ENCODE measurements at regions not wholly inside any gene's neighbourhood (a gene's known extent, or its start where the extent isn't known, plus 50 kb on each side); places are given as distances from the start of the nearest gene placed in this dataset.

- no peak overlapping the region for H3K27ac ChIP-seq (ENCODE audit: low read depth, low read length)
- no peaks in the 10 kb centered on the region for H3K4me1 ChIP-seq (ENCODE audit: control insufficient read depth, insufficient read depth, low read length)
- no peaks in the 10 kb centered on the region for H3K4me1 Mint-ChIP-seq
- no peak for DNase-seq
- no peak overlapping the region for H3K4me3 Mint-ChIP-seq
- no peaks in the 10 kb centered on the region for H3K36me3 Mint-ChIP-seq (ENCODE audit: low read depth)
- no peak for TF ChIP-seq CTCF (conservative IDR thresholded peaks at IDR 0.05)
- H3K27me3 ChIP-seq (ENCODE audit: control insufficient read depth, insufficient read depth, low read length, poor library complexity, severe bottlenecking): no peaks in the 10 kb centered on the region
- 40 to 54% methylated on average over 1 of the region's 3 CpGs for WGBS, 2 experiments (ENCODE audit: insufficient coverage in 1 of 2, insufficient read length in 1 of 2)
- H3K36me3 ChIP-seq (ENCODE audit: control insufficient read depth, insufficient read depth, low read length): no peaks in the 10 kb centered on the region
- no peak overlapping the region for H3K27ac Mint-ChIP-seq
- no peaks in the 10 kb centered on the region for H3K9me3 Mint-ChIP-seq
- H3K9me3 ChIP-seq (ENCODE audit: control insufficient read depth, low read length): peaks cover 31% of the 10 kb centered on the region
- H3K9ac ChIP-seq (ENCODE audit: extremely low read depth, low read length, poor library complexity, severe bottlenecking): no peak overlapping the region
- H3K27me3 Mint-ChIP-seq (ENCODE audit: insufficient read depth): peaks cover 2% of the 10 kb centered on the region
- no peak overlapping the region for H3K4me3 ChIP-seq (ENCODE audit: low read length)
Measured at GRCh38 chr9:102295188-102295587, 556.7 kb upstream of the GRIN3A start.

GRCh38 chr9:102273952-102274351 is 535.5 kb upstream of the GRIN3A start:
- Mint-ChIP-seq H3K36me3 (ENCODE audit: low read depth) (no peaks in the 10 kb centered on the region), H3K27me3 (ENCODE audit: insufficient read depth) (no peaks in the 10 kb centered on the region), H3K9me3 (peaks cover 2% of the 10 kb centered on the region), H3K4me3 (no peak overlapping the region), H3K4me1 (no peaks in the 10 kb centered on the region), H3K27ac (no peak overlapping the region)
- H3K9me3 ChIP-seq (ENCODE audit: control insufficient read depth, low read length): peaks cover 37% of the 10 kb centered on the region
- no peaks in the 10 kb centered on the region for H3K36me3 ChIP-seq (ENCODE audit: control insufficient read depth, insufficient read depth, low read length)
- TF ChIP-seq CTCF (conservative IDR thresholded peaks at IDR 0.05): no peak
- H3K4me1 ChIP-seq (ENCODE audit: control insufficient read depth, insufficient read depth, low read length): no peaks in the 10 kb centered on the region
- WGBS, 2 experiments (ENCODE audit: insufficient coverage in 1 of 2, insufficient read length in 1 of 2): 74% methylated on average over 2 of the region's 2 CpGs; no CpG with 5 or more reads in 1 of the 2 experiments
- H3K4me3 ChIP-seq (ENCODE audit: low read length): no peak overlapping the region
- DNase-seq: no peak
- no peaks in the 10 kb centered on the region for H3K27me3 ChIP-seq (ENCODE audit: control insufficient read depth, insufficient read depth, low read length, poor library complexity, severe bottlenecking)
- no peak overlapping the region for H3K27ac ChIP-seq (ENCODE audit: low read depth, low read length)
- no peak overlapping the region for H3K9ac ChIP-seq (ENCODE audit: extremely low read depth, low read length, poor library complexity, severe bottlenecking)

- Mint-ChIP-seq H3K4me1 (peaks cover 17% of the 10 kb centered on the region), H3K9me3 (no peaks in the 10 kb centered on the region), H3K4me3 (no peak overlapping the region), H3K27ac (no peak overlapping the region), H3K27me3 (ENCODE audit: insufficient read depth) (no peaks in the 10 kb centered on the region), H3K36me3 (ENCODE audit: low read depth) (no peaks in the 10 kb centered on the region)
- H3K27me3 ChIP-seq (ENCODE audit: control insufficient read depth, insufficient read depth, low read length, poor library complexity, severe bottlenecking): no peaks in the 10 kb centered on the region
- 75 to 76% methylated on average over 3 of the region's 3 CpGs for WGBS, 2 experiments (ENCODE audit: insufficient coverage in 1 of 2, insufficient read length in 1 of 2)
- DNase-seq: no peak
- H3K4me3 ChIP-seq (ENCODE audit: low read length): no peak overlapping the region
- H3K9ac ChIP-seq (ENCODE audit: extremely low read depth, low read length, poor library complexity, severe bottlenecking): no peak overlapping the region
- H3K27ac ChIP-seq (ENCODE audit: low read depth, low read length): no peak overlapping the region
- H3K36me3 ChIP-seq (ENCODE audit: control insufficient read depth, insufficient read depth, low read length): no peaks in the 10 kb centered on the region
- no peaks in the 10 kb centered on the region for H3K4me1 ChIP-seq (ENCODE audit: control insufficient read depth, insufficient read depth, low read length)
- TF ChIP-seq CTCF (conservative IDR thresholded peaks at IDR 0.05): peak; percentile 73
- peaks cover 15% of the 10 kb centered on the region for H3K9me3 ChIP-seq (ENCODE audit: control insufficient read depth, low read length)
Measured at GRCh38 chr9:102253099-102253498, 514.7 kb upstream of the GRIN3A start.
